ENCODE measurements at regions not wholly inside any gene's neighbourhood (a gene's known extent, or its start where the extent isn't known, plus 50 kb on each side); places are given as distances from the start of the nearest gene placed in this dataset.

GRCh38 chr13:107480130-107480529 lies 735.2 kb downstream of the LIG4 start (continued):
- no peak for TF ChIP-seq E2F5 (CRISPR knock-in tag; IDR thresholded peaks at IDR 0.05)

GRCh38 chr13:107477772-107478379 lies 737.5 kb downstream of the LIG4 start:
- no peaks in the 10 kb centered on the region for H3K9me3 Mint-ChIP-seq
- peak overlapping the region; percentile 55; the same call in 1 of the 2 replicates for H3K27ac Mint-ChIP-seq
- TF ChIP-seq HMGA2 (CRISPR knock-in tag; IDR thresholded peaks at IDR 0.05), result no peak
- no peak for TF ChIP-seq PRDM15 (CRISPR knock-in tag; IDR thresholded peaks at IDR 0.05)
- TF ChIP-seq AFF4 (CRISPR knock-in tag; IDR thresholded peaks at IDR 0.05; ENCODE audit: borderline replicate concordance), result no peak
- no peak for TF ChIP-seq MXD4 (CRISPR knock-in tag; IDR thresholded peaks at IDR 0.05; ENCODE audit: borderline replicate concordance)
- no peak for TF ChIP-seq STAT6 (CRISPR knock-in tag; conservative IDR thresholded peaks at IDR 0.05; ENCODE audit: low read depth)
- no peaks in the 10 kb centered on the region for H3K27me3 Mint-ChIP-seq (ENCODE audit: low read depth)
- ChIA-PET CTCF (no interaction called here), POLR2A (no interaction called here)
- 0 out of 2 replicates have a peak, but pooled peaks cover 3% of the 10 kb centered on the region for H3K4me1 Mint-ChIP-seq
- ATAC-seq (no peak), DNase-seq (ENCODE audit: low spot score) (no peak)
- H3K4me3 Mint-ChIP-seq, result no peak overlapping the region
- H3K36me3 Mint-ChIP-seq, result no peaks in the 10 kb centered on the region

GRCh38 chr13:107475753-107476453 lies 739.4 kb downstream of the LIG4 start:
- H3K36me3 Mint-ChIP-seq, result no peaks in the 10 kb centered on the region
- H3K27me3 Mint-ChIP-seq (ENCODE audit: low read depth), result no peaks in the 10 kb centered on the region
- H3K4me1 Mint-ChIP-seq, result 0 out of 2 replicates have a peak, but pooled peaks cover 3% of the 10 kb centered on the region
- no peaks in the 10 kb centered on the region for H3K9me3 Mint-ChIP-seq
- no peak overlapping the region for H3K27ac Mint-ChIP-seq
- H3K4me3 Mint-ChIP-seq, result no peak overlapping the region
- POLR2A ChIA-PET, result no interaction called here
- TF ChIP-seq HMGA2 (CRISPR knock-in tag; IDR thresholded peaks at IDR 0.05) (no peak), AFF4 (CRISPR knock-in tag; IDR thresholded peaks at IDR 0.05; ENCODE audit: borderline replicate concordance) (no peak), USF2 (CRISPR knock-in tag; IDR thresholded peaks at IDR 0.05) (no peak), STAT6 (CRISPR knock-in tag; conservative IDR thresholded peaks at IDR 0.05; ENCODE audit: low read depth) (no peak), ZNF416 (CRISPR knock-in tag; IDR thresholded peaks at IDR 0.05) (no peak), KAT7 (CRISPR knock-in tag; IDR thresholded peaks at IDR 0.05; ENCODE audit: borderline replicate concordance) (no peak), MXD4 (CRISPR knock-in tag; IDR thresholded peaks at IDR 0.05; ENCODE audit: borderline replicate concordance) (no peak)
- CTCF ChIA-PET, result no interaction called here
- DNase-seq (ENCODE audit: low spot score) (no peak), ATAC-seq (no peak)
